GM19463 (cell line): ENCODE measurements at regions not wholly inside any gene's neighbourhood (a gene's known extent, or its start where the extent isn't known, plus 50 kb on each side); places are given as distances from the start of the nearest gene placed in this dataset.

ENCODE experiments used
- ATAC-seq: cut with Tn5 transposase; IDR thresholded peaks from one replicate; pipeline ENCODE4 v1.9.1; 2021; ENCODE audit warnings: mild to moderate bottlenecking, moderate library complexity; ENCODE audit not compliant: unreplicated experiment

DNA sequence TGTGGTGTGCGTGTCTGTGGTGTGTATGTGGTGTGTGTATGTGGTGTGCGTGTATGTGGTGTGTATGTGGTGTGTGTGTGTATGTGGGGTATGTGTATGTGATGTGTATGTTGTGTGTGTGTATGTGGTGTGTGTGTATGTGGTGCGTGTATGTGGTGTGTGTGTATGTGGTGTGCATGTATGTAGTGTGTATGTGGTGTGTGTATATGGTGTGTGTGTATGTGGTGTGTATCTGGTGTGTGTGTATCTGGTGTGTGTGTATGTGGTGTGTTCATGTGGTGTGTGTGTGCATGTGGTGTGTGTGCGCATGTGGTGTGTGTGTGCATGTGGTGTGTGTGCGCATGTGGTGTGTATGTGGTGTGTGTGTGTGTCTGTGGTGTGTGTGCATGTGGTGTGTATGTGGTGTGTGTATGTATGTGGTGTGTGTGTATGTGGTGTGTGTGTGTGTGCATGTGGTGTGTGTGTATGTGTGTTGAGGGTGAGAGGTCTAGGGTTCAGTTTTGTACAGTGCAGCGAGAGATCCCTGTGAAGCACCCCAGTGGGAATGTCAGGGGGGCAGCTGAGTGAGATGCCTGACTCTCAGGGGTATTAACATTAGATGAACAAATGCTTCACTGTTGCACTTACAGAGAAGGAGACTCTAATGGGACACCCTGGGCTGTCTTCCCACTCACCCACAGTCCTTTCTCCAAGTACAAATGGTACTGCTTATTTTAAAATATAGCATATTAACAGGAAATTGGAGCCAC, 61.3 kb upstream of the MEDAG start:
- ATAC-seq, result no peak

DNA sequence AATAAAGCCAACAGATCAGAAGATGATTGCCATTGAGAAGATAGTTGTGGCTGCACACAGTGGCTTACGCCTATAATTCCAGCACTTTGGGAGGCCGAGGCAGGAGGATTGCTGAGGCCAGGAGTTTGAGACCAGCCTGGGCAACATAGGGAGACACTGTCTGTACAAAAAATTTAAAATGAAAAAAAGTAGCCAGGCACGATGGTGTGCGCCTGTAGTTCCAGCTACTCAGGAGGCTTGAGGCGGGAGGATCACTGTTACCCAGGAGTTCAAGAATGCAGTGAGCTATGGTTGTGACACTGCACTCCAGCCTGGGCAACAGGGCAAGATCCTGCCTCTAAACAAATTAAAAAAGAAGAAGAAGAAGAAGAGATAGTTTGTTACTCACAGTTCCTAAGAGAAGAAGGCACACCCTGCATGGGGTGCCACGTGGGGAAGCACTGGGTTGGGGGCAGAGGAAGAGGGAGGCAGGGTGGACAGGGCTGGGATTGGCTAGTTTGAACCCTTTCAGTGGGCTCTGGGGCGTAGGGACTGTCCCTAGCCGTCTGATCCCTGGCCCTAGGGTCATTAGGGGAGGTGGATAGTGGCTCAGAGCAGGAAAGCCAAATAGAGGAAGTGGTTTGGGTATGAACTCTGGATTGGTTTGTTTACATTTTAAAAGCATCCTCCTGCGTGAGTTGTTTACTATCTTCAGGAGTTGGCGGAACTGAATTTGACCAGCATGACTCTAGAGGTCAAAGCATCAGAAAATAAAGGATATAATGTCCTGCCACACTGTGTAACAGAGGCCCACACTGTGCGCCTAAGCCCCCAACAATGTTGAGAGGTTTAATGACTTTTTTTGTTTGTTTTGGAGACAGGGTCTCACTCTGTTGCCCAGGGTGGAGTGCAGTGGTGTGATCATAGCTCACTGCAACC, 60.5 kb upstream of the MEDAG start:
- no peak for ATAC-seq

GRCh38 chr13:30846311-30846710, 59.8 kb upstream of the MEDAG start:
- no peak for ATAC-seq

GRCh38 chr13:30846866-30847265, 59.2 kb upstream of the MEDAG start:
- no peak for ATAC-seq

DNA sequence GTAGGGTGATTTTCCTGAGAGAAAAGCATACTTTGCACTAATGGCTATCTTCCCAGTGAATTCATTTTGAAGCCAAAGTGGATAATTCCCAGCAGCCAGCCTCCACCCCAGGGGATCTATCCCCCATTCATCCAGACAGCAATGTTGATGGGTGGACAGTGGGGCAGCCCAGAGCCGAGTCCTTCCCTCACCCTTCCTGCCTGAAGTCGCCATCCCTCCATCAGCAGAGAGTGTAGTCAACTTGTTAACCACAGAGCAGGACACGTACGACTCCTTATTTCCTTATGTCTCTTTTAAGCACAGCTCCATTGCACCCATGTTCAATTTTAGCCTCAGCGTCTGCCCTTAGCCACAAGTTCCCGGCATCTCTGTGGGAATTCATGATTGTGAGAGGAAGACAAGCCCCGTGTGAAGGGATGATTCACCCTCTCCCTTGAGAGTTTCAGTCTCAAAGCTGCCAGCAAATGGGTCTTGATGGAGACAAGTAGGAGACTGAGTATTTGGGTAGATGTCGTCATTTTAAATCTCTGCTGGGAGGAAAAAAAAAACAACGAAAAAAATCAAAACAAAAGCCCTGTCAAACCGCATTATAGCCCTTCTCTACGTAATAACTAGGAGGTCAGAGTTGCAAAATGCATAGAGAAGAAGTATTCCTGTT, 58.3 kb upstream of the MEDAG start:
- ATAC-seq, result peak; percentile 39

GRCh38 chr13:30848332-30849027, 57.6 kb upstream of the MEDAG start:
- ATAC-seq, result no peak

DNA sequence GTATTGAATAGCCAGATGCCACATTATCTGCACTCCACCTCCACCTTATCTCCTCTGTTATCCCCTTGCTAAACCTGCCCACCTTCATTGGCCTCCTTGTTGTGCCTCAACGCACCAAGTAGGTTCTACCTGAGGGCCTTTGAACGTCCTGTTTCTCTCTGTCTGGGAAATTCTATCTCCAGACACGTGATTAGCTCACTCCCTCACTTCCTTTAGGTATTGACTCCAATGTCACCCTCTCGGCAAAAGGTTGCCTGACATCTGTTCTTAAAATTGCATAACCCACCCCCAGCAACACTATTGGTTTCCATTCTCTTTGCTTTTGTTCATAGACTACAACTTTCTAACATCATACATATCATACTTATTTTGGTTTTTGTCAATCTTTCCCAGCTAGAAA, 56.5 kb upstream of the MEDAG start:
- ATAC-seq, result no peak

DNA sequence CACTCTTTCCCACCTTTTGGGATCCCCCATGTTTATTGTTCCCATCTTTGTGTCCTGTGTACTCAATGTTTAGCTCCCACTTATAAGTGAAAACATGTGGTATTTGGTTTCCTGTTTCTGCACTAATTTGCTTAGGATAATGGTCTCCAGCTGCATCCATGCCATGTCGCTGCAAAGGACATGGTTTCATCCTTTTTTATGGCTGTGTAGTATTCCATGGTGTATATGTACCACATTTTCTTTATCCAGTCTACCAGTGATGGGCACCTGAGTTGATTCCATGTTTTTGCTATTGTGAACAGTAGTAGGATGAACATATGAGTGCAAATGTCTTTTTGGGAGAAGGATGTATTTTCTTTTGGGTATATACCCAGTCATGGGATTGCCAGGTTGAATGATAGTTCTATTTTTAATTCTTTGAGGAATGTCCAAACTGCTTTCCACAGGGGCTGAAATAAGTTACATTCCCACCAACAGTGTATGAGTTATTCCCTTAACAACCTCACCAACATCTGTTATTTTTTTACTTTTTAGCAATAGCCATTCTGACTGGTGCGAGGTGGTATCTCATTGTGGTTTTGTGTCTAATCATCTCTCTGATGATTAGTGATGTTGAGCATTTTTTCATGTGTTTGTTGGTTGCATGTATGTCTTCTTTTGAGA, 55.7 kb upstream of the MEDAG start:
- ATAC-seq, result no peak

- no peak for ATAC-seq
Observed at GRCh38 chr13:30850867-30851211, 55.2 kb upstream of the MEDAG start.

DNA sequence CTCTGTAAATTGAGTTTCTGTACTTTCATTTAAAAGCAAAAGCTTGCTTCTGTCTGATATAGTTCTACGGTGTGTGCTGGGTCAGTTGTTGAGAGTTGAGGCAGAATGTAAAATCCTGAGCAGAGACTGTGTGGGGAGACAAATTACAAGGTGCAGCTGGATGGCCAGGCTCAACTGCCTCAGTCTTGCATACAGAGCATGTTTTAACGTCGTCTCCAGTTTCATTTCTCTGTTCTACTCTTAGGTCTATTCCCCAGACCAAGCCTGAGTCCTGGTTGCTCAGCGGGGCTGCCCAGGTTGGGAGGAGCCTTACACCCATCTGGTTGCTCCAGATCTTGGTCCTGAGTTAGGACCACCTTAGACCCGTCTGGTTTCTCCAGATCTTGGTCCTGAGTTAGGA, 54.4 kb upstream of the MEDAG start:
- ATAC-seq, result peak; percentile 82

GRCh38 chr13:30855569-30855968, 50.5 kb upstream of the MEDAG start:
- ATAC-seq, result no peak

DNA sequence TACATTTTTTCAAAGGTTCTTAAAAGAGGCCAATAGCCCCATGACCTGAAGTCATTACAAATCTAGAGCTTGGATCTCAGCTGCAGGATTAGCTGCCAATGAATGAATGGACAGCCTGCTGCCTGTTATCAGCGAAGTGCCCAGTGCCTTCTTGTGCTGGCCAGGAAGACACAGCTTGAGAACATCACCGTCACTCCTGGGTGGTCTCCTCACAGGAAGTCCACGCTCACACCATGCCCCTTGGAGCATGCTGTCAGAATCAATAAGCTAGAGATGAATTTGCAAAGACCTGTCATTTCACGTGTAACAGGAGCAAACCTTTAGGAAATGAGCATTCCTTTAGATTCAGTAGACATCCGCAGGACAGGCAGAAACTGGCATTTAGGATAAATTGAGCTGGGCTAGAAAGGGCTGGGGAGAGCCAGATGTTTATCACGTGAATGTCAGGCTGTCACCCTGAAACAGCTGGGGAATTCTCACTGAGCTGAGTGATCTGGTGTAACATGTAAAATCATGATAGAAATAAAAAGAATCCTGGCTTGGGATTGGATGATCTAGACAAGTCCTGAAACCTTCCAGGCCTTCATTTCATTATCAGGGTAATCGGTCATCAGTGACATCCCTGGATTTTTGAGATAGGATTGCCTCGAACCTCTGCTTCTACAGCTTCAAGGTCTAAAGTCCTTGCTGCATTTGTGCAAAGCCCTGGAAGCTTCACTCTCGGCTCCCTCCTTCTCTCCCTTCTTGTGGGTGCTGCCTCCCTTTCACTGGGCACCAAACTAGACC, 49.9 kb upstream of the MEDAG start:
- ATAC-seq, result no peak
